GM18867 (cell line): ENCODE measurements at regions not wholly inside any gene's neighbourhood (a gene's known extent, or its start where the extent isn't known, plus 50 kb on each side); places are given as distances from the start of the nearest gene placed in this dataset.
"Not testable (repeated sequence)": the region's sequence is repeated elsewhere in the genome, so short reads cannot be mapped to it uniquely, and the experiment has no call there.

Experiments
- ATAC-seq: cut with Tn5 transposase; IDR thresholded peaks from one replicate; pipeline ENCODE4 v1.9.1; 2021; ENCODE audit warnings: mild to moderate bottlenecking, moderate library complexity; ENCODE audit not compliant: unreplicated experiment

DNA sequence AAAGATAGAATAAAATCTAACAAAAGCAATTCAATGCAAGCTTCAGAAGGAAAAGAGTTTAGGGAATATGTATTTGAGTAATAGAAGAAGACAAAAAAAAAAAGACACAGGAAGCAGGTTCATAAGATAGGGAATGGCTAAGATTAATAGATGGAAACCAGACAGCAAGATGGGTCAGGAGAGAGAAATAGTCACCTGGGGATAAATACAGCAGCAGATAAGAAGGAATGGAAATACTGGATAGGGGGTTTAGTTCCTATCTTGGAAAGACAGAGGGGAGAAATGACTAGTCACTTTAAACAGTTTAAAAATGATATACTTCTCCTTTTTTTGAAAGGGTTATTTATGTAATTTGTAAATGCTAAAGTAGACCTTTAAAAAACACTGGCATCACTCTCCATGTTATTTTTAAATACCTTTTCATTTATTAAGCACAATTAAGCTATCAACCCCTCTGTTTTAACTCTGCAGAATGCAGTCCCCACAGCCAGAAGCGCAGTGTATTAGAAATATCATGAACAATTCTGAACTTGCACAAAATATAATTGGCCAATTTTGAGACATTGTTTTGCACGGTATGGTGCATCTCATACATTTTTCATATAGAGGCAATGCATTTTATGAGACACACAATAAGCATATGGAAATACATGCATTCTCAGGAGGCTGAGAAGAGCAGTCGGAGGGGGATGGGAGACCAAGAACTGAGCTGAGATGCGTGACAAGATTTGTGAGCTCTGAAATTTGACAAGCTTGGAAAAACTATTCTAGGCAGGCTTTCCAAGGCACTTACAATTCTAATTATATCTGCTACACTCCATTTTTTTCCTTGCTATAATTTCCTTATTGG lies 303.4 kb upstream of the PRICKLE1 start:
- ATAC-seq, result no peak

DNA sequence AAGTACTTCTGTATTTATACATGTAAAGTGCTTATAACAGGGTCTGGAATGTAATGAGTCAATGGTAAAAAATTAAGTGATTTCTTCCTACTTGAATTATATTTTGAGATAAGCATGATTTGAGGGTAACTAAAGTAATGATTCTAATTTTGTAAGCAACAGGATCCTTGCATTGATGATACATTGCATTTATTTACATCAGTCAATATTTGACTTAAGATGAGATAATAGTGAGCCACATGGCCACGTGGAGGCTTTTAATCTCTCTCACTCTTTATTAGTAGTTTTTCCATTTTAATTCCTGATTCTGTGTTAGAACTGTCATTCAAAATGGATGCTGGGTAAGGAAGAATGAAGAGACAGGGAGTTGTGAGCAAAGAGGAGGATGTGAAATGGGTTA lies 298.1 kb upstream of the PRICKLE1 start:
- no peak for ATAC-seq

DNA sequence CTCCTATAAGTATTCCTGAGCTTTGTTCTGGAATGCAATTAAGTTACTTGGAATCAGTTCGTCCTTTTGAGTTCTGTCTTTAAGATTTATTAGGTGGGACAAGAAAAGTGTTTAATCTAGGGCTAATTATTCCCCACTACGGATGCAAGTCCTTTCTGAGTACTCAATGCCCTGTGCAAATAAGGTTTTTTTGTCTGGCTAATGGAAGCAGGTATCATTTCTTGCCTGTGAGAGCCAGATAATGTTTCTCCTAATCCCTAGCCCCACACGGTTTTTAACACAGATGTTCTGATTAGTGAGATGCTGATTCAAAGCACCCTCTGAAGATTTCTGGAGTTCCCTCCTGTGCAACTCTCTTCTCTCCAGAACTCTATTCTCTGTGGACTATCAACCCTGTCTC lies 296.6 kb upstream of the PRICKLE1 start:
- ATAC-seq, result no peak

DNA sequence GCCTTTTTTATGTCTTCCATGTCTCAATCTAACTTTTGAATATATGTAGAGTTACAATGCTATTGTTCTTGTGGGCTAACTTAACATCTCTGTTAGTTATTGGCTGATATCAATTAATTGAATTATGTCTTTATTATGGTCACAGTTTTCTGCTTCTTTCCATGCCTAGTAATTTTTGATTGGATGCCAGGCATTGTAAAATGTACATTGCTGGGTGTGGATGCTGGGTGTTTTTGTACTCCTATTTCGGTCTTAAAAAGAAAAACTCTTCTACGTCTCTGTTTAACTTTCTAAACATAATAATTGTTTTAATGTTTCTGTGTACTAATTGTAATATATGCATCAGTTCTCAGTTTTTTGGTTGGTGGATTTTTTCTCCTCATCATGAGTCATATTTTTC lies 296.1 kb upstream of the PRICKLE1 start:
- ATAC-seq, result no peak

DNA sequence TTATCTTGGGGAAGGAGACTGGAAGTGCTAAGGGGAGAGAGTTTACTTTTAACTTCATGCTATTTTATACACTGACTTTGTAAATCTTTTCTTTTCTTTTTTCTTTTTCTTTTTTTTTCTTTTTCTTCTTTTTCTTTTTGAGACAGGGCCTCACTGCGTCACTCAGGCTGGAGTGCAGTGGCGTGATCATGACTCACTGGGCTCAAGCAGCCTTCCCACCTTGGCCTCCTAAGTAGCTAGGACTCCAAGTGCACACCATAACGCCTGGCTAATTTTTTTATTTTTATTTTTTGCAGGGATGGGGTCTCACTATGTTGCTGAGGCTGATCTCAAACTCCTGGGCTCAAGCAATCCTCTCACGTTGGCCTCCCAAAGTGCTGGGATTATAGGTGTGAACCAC lies 294.6 kb upstream of the PRICKLE1 start:
- ATAC-seq, result no peak

DNA sequence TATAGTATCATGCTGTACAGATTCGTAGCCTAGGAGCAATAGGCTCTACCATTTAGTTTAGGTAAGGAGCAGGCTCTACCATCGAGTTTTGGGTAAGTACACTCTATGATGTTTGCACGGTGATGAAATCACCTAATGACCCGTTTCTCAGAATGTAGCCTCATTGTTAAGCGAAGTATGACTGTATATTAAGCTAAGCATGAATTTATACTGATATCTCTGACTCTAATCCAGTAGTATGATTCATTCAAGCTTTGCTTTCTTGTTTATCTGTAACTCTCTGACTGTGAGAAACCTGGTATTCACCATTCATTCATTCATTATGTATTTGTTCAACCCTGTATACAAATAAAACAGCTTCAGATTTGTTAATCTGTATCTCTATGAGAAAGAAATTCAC lies 283.9 kb upstream of the PRICKLE1 start:
- no peak for ATAC-seq

DNA sequence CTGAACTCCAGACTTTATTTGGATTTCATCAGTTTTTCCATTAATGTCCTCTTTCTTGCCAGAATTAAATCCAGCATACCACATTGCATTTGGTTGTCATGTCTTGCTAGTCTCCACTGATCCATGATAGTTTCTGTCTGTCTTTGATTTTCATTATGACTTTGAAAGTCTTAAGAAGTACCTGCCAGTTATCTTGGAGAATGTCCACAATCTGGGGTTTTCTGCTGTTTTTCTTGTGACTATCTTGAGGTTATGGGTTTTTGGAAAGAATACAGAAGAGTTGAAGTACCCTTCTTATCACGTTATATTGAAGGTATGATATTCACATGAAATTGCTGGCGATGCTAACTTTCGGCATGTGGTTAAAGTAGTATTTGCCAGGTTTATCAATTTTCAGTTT lies 282.3 kb upstream of the PRICKLE1 start:
- ATAC-seq, result no peak

DNA sequence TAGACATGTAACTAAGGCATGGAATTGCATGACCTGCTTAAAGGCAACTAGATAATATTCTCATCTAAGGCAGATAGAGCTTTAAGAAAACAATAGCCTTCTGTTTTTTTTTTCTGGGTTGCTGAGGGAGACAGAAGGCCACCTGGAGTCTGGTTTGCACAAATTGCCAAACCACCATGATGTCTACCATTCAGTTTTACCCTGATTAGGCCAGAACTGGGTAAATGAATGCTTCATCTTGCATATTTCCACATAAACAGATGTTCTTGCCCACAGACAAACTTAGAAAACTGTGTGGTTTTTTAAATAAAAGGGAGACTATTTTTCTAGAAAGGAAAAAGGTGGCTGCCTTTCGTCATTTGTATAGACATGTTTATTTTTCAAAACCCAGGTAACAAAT lies 278.7 kb upstream of the PRICKLE1 start:
- ATAC-seq, result no peak

DNA sequence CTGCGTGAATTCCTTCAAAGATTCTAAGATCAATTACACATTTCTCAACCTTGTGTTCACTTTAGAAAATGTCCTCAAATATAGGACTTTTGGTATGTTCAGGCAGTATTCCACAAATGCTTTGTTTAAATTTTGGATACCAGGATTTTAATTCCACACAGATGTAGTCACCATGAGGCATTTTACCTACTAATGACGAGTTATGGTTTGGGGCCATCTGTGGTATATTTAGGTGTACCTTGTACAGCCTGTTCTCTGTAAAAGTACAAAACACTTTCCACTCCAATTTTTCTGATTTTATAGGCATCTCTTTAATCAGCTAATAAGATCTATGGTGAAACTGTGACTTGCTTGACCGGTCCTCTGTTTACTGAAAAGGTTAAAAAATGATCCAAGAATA lies 275.7 kb upstream of the PRICKLE1 start:
- ATAC-seq, result no peak

DNA sequence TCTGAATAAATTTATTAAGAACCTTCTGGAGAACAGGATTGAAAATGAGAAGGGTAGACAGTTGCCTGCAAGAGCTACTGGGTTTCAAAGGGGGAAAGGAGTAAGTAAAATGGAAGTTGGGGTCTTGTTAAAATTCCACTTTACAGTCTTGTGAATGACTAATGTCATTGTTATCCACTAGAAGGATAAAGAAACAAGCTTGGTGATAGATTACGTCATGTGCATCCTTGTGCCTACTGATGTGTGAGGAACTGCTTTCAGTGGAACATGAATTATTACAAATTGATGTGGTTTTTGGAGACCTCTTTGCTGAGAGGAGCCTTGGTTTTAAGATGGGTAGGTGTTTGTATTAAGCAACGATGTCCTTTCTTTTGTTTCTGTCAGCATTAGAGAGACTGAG lies 272.5 kb upstream of the PRICKLE1 start:
- no peak for ATAC-seq

DNA sequence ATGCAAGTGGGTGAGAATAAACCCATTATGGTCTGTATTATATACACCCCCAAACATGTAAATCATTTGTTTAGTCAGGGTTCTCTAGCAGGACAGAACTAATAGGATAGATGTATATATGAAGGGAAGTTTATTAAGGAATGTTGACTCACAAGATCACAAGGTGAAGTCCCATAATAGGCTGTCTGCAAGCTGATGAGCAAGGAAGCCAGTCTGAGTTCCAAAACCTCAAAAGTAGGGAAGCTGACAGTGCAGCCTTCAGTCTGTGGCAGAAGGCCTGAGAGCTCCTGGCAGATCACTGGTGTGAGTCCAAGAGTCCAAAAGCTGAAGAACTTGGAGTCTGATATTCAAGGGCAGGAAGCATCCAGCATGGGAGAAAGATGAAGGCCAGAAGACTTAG lies 270.8 kb upstream of the PRICKLE1 start:
- not testable (repeated sequence) for ATAC-seq

DNA sequence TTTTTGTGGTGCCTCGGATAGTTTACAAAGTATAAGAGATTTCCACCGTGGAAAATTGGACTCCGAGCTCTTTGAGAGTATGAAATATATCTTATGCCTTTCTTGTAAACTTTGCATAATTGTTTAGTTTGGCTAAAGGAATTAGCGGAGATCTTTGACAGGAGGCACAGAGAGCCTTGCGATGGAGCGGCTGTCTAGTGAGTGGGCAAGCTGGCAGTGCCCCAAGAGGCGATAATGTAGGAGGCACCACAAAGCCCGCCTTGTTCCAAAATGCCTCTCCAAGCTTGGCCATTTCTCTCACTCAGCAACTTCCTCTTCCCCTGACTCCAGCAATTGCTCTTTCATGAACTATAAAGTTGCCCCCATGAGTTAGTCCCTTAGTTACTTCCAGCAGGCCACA lies 270.1 kb upstream of the PRICKLE1 start:
- no peak for ATAC-seq

DNA sequence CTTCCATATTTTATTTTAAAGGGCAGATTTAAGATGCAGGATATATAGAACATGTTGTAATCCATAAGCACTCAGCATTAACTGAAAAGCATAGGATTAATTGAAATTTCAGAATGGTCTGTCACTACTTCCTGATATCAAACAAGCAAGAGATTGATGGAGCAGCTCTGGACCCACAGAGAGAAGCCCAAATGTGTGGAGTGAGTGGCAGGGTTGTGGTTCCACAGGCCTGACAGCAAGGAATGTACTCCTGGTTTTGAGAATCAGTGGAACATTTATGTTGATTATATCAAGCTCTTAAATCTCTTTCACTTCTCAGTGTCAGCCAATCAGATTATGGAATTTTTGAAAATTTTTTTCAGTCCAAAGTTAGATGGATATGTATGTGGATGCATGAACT lies 267.6 kb upstream of the PRICKLE1 start:
- ATAC-seq, result no peak

DNA sequence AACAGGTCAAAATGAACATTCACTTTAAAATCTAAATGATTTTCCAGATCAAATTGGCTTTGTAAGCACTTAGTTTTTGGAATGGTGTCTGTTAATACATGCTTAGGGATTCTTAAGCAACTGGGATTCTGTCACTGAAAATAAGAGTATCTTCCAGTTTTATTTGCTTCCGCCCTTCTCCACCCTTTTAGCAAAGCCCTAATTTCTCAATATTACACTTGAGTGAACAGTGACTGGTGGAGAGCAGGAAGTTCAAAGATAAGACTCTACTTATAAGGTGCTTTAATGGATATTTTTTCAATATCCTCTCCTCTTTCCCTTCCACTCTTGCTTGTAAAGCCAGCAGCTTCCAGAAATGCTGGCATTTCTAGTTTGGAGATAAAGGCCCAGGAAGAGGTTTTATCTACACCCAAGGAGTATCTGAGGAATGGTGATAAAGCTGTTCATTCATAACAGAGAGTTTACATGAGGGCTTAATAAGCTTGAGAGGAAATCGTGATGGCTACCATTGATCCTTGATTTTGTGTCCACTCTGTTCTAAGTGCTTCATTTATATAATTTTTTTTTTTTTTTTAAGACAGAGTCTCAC lies 265.9 kb upstream of the PRICKLE1 start:
- no peak for ATAC-seq

DNA sequence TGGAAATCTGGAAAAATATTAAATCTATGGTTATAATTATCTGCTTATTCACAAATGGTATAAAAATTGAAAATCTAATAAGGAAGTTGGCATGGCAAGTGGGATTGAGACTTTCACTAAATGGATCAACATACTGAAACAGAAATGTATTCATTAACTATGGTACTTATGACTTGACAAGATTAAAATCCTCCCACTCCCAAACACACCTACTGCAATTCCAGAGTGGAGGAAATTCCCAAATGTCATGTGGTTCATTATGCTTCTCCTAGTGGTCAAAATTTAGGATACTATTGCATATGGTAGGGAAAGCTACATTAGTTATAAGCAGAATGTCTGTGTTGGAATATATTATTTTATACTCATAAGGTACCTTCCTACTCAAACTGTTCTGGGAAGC lies 265.3 kb upstream of the PRICKLE1 start:
- ATAC-seq, result no peak

DNA sequence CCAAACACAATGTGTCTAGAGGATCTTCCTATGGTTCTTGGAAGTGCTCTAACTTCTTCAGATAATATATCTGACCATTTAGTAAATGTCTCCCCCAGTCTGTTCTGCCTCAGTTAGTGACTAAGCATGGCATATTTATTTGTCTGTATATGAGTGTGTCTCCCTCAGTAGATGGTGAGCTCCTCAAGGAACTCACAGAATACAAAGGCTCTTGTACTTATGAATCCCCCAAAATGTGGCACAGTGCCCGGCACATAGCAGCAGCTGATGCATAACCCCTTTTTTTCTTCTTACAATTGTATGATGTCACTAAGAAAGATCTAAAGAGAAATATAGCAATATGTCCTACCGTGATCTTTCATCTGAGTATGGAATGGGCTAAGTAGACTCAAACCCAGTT lies 264.7 kb upstream of the PRICKLE1 start:
- ATAC-seq, result no peak

DNA sequence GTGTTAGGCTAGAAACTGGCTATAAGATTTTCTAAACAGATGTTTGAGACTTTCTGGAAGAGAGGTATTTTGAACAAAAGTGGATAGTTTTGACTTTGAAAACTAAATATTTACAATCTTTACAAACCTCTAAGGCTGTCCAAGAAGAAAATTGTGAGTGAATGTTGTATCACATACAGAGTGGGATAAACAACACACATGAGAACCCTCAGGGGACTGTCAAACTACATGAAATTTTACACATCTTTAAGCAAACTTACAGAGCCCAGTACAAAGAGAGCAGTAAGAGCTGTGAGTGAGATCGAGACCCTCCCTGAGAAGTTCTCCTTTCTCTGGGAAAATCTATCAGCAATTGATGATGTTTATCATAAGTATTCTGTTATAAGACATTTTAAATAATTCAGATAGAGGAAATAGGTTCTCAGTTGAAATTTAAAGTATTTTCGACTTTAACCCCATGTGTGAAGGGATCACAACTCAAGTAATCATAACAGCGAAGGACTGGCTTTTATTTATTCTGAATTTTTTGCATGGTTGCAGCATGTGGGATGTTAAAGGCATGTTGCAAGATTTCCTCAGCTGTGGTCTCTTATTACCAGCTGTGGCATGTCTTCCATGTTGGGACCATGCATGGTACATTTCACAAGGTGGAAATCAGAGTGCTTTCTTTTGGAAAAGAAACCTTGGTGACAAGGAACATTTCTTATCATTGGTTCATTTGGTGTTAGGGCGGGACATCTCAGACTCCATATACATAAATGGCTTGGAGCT lies 264.0 kb upstream of the PRICKLE1 start:
- no peak for ATAC-seq

DNA sequence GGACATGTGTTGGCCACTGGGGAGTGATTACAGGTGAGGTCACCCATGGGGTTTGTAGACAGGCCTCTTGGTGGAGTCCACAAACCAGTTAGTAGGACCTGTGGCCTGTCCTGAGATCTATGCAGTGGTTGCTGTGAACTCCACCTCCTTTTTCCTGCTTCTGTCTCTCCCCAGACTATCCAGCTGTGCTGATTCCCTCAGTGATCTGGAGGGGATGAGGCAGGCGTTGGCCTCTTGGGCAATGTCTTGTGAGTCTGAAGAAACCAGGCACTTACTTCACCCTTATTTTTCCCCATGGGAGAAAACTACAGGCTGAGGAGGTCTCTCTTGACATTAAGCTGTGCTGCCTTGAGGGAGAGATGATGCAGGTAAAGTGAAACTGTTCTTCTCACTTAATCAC lies 257.2 kb upstream of the PRICKLE1 start:
- ATAC-seq, result no peak

DNA sequence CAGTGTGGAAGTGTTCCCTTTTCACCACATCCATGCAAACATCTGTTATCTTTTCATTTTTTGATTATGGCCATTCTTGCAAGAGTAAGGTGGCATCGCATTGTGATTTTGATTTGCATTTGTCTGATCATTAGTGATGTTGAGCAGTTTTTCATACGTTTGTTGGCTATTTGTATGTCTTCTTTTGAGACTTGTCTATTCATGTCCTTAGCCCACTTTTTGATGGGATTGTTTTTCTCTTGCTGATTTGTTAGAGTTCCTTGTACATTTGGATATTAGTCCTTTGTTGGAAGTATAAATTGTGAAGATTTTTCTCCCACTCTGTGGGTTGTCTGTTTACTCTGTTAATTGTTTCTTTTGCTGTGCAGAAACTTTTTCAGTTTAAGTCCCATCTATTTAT lies 244.5 kb upstream of the PRICKLE1 start:
- no peak for ATAC-seq

DNA sequence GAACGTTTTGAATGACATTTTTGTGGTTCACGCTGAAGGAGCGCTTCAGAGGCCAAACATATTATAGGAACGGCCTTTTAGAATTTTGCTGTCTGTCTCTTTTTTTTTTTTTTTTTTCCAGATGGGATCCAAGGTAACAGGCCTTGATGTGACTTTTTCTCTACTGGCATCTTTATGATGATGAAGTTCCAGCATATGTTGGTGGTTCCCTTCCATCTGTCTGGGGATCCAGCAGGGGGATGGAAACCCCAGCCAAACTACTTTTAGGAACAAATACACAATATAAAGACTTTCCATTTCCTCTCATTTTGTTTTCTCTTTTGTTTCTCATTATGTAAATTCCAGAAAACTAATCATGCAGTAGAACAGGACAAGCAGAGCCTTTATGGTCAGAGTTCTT lies 239.3 kb upstream of the PRICKLE1 start:
- ATAC-seq, result no peak

DNA sequence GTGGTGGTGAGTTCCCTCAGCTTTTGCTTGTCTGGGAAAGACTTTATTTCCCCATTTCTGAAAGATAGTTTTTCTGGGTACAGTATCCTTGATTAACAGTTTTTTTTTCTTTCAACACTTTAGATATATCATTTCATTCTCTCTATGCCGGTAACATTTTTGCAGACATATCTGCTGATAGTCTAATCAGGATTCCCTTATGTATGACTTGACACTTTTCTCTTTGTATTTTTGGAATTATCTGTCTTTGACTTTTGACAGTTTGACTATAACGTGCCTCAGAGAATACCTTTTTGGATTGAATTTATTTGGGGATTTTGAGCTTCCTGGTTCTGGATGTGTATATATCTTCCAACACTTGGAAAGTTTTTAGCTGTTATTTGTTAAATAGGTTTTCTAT lies 234.8 kb upstream of the PRICKLE1 start:
- no peak for ATAC-seq

DNA sequence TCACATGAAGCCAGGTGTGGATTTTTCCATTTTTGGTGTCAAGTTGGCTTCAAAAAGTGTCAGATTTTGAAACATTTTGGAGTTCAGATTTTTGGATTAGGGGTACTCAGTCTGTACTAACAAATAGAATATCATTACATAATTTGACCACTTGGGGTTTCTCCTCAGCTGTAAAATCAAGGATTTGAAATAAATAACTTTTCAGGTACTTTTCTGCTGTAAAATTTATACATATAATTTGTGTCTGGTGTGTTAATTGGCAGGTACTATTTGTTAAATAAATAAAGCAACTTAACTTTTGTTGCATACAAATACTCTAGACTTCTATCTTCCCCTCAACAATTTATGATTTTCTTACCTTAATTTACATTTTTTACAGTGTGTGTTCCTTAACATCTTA lies 234.1 kb upstream of the PRICKLE1 start:
- ATAC-seq, result no peak
